GM19395 (cell line): ENCODE measurements at regions not wholly inside any gene's neighbourhood (a gene's known extent, or its start where the extent isn't known, plus 50 kb on each side); places are given as distances from the start of the nearest gene placed in this dataset.

ENCODE experiments used
- ATAC-seq: cut with Tn5 transposase; IDR thresholded peaks from one replicate; pipeline ENCODE4 v1.9.1; 2021; ENCODE audit warnings: mild to moderate bottlenecking, moderate library complexity; ENCODE audit not compliant: unreplicated experiment

- no peak for ATAC-seq
Measured at GRCh38 chr1:217313096-217313495, 317.8 kb downstream of the GPATCH2 start.

DNA sequence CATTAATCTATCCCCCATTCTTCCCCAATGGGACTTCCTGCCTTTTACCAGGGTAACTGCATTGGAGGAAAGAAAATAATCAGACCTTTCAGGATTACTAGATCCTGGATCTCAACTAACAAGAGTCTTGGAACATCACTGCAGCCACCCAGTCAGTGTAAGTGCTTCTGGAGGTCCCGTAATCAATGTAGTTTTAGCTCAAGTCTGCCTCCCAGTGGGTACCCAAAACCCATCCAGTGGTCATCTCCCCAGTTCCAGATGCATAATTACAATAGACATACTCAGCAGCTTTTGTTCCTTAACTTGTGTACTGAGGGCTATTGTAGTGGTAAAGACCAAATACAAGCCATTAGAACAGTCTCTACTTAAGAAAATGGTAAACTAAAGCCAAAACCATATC, 319.1 kb downstream of the GPATCH2 start:
- no peak for ATAC-seq

DNA sequence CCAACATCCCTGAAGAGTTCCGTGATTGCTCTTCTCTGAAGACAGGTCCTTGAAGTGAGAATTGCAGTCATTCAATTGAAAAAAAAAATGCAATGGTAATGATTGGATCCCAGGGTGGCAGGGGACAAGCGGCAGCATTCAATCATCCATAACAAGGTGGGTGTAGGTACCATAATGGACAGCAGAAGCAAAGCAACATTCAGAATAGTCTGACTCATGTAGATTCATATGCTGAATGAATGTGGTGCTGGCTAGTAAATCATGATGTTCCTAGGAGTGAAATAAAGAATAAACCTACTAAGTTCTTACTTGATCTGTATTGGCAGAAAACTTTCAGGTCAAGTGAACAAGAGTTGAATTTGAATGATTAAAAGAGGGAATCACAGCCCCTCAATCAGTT, 319.6 kb downstream of the GPATCH2 start:
- ATAC-seq, result no peak

DNA sequence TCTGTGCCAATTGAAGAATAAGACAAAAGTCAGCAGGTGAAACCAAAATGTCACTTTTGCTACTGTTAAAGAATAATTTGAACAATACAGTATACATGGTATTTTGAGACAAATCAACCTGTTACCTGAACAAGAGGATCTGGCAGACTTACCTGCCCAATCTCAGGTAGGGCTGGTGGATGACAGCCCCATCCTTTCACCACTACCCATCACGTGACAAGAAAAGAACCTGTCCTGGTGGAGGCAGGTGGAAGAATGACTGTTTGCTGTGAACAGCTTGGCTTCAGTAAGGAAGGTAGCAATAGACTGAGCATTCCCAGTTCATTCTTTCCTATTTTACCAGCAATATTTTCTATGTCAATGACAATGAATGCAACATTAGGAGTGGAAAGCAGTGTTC, 349.6 kb downstream of the GPATCH2 start:
- ATAC-seq, result no peak

GRCh38 chr1:217275655-217276398, 355.1 kb downstream of the GPATCH2 start:
- no peak for ATAC-seq

GRCh38 chr1:217274927-217275654, 355.8 kb downstream of the GPATCH2 start:
- ATAC-seq, result no peak

DNA sequence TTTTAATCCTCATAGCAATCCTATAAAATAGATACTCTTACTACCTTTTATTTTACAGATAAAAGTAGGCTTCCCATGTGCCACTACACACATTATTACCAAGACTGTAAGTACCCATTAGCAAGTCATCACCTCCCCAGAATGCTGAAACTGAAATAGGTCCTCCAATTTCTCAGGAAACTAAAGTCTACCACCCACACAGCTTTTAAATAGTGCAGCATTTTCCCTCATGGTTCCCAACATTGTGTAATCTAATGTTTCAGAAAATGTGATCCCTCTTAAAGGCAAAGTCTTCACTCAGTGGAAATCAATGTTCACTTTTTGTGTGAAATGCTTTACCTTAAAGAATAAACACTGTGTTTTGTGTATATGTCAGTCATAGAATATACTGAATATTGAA, 356.5 kb downstream of the GPATCH2 start:
- ATAC-seq, result no peak

DNA sequence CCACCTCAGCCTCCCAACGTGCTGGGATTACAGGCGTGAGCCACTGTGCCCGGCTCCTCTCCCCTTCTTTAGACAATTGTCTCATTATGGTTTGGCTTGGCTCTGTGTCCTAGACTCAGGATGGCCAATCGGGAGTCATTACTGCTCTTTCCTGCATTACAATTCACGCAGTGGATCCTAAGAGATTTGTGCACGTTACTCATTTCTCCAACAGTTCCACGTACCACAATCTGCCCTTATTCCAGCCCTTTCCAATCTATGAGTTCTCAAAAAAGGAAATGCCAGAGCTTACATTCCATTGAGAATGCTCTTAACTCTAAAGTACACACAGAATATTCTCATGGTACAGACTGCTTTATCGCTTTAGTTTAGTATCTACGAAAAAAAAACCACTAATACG, 357.0 kb downstream of the GPATCH2 start:
- no peak for ATAC-seq

- no peak for ATAC-seq
Measured at GRCh38 chr1:217272385-217272784, 358.5 kb downstream of the GPATCH2 start.

GRCh38 chr1:217270101-217270500, 360.8 kb downstream of the GPATCH2 start:
- no peak for ATAC-seq

DNA sequence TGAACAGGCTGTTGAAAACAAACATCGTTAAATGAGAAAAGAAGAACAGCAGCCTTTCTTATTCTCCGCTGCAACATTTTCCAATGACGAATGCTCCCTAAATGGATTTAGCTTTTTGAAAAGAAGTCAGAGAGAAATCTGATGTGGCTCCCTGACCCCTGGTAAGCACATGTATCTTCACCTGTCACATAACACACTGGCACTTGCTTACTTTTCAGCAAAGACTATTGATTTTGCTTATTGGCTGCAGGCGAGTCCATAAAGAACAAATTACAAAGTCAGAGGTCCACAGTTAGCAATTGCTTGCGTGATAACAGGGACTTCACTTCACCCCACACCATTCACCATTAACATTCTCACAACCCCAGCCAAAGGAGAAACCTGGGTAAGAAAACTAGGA, 362.8 kb downstream of the GPATCH2 start:
- ATAC-seq, result no peak

GRCh38 chr1:217261636-217262035, 369.3 kb downstream of the GPATCH2 start:
- no peak for ATAC-seq

- ATAC-seq, result no peak
Measured at GRCh38 chr1:217260676-217261075, 370.2 kb downstream of the GPATCH2 start.

DNA sequence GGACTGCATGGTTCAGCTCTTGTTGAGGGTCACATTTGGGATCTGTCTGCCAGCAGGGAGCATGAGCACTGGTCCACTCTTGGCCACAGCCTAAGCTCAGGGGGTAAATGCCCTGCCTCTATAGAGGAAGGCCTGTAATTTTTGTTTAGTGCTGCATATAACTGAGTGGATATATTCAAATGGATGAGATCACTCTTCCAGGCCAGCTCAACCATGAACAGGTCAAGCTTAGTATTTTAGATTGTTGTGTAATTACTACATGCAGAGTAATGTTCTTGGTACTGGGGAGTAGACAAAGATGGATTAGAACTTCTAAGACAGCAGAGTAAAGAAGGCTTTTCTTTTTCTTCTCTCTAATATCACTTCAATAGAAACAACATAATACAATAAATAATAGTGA, 376.9 kb downstream of the GPATCH2 start:
- no peak for ATAC-seq

- ATAC-seq, result no peak
Measured at GRCh38 chr1:217253351-217253750, 377.5 kb downstream of the GPATCH2 start.

GRCh38 chr1:217251121-217251520, 379.8 kb downstream of the GPATCH2 start:
- ATAC-seq, result no peak

- ATAC-seq, result no peak
Measured at GRCh38 chr1:217249857-217250256, 381.0 kb downstream of the GPATCH2 start.

- no peak for ATAC-seq
Measured at GRCh38 chr1:217244971-217245370, 385.9 kb downstream of the GPATCH2 start.

DNA sequence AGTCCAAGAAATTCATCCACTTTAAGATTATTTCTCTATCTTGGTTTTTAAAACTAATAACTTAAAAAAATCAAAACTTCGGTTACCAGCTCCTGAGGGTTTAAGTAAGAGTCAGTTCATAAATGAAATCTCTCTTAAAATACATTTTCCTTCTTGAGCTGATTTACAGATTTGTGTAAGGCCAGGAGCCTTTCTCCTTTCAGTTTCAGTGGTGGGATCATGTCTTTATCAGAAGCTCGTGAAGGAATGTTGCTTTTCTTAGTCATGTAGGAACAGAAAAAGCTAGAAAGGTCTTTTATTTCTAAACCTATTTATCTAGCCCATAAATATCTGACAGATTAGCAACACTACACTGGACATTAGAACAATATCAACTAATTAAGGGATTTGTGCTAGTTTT, 390.2 kb downstream of the GPATCH2 start:
- ATAC-seq, result no peak

DNA sequence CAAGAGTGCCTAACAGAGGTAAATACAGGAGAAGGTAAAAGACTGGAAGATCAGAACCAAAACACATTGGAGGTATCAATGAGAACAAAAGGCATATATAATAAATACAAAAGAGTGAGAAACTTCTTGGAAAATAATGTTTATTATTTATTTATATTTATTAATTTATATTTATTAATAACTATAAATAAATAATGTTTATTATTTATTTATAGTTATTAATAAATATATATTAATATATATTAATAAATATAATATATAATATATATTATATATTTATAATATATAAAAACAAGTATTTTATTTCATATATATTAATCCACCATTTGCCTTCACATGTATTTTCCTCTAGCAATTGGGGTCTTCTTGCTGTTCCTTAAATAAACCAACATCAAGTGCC, 391.9 kb downstream of the GPATCH2 start:
- ATAC-seq, result no peak

- no peak for ATAC-seq
Measured at GRCh38 chr1:217230412-217230811, 400.5 kb downstream of the GPATCH2 start.

GRCh38 chr1:217228689-217229088, 402.2 kb downstream of the GPATCH2 start:
- ATAC-seq, result no peak

GRCh38 chr1:217224201-217224600, 406.7 kb downstream of the GPATCH2 start:
- ATAC-seq, result no peak
